SW480 (cell line): ENCODE measurements at regions not wholly inside any gene's neighbourhood (a gene's known extent, or its start where the extent isn't known, plus 50 kb on each side); places are given as distances from the start of the nearest gene placed in this dataset.

Experiments
- DNase-seq: peaks from one replicate; pipeline ENCODE4 v3.0.0-alpha.2; 2016; ENCODE audit warnings: low spot score

DNA sequence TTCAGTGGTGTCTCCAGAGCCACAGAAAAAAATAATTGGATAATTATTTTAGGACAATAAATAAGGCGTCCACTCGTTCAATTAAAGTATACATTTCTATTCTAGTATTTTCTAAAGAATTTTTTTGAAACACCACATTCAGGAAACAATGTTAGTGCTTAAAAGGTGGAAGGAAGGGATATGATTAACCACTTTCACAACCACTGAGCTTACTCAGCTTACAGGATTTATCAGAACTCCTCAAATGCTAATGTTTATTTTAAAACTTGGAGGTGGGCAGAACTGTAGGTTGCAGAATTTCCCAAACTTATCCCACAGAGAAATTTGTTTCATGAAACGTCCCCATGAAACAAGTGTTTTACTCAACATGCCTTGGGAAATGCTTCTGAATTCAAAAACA is 54.3 kb upstream of the MAGEB2 start:
- no peak for DNase-seq
